Activated naive CD4-positive, alpha-beta T cell treated with Interleukin-2 at 50 U/mL for 16 hours (primary cell): ENCODE measurements at regions not wholly inside any gene's neighbourhood (a gene's known extent, or its start where the extent isn't known, plus 50 kb on each side); places are given as distances from the start of the nearest gene placed in this dataset.

ENCODE experiments used
- DNase-seq: peaks from one replicate; pipeline ENCODE4 v3.0.0-alpha.2; 2020

DNA sequence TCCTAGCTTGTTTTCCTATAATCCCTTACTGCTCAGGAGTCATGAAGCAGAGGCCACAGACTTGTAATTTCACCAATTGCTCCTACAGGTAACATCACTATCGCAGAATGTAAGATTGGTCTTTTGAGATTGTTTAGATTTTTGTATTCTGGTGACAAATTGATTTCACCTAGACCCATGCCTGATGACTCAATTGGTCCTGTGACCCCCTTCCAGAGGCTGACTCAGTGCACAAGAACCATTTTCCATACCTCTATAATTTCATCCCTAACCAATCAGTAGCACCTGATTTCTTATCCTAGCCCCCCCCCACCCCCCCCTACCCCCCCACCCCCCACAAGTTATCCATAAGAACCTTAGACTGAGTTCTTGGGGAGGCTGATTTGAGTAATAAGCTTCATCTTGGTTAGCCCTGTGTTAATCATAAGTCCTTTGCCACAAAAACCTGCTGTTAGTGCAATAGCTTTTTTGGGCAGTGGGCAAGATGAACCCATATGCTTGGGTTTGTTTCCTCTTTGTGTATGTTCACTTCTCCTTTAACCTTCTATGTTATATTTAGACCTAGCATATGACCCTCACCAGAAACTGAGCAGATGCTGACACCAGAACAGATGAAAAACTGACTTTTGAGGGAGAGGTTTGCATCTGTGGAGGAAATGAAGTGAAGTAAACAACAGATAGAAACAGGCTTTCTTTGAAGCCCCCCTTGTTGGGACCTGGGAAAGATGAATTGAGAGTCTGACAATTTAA, 187.1 kb downstream of the KIF20B start:
- no peak for DNase-seq

DNA sequence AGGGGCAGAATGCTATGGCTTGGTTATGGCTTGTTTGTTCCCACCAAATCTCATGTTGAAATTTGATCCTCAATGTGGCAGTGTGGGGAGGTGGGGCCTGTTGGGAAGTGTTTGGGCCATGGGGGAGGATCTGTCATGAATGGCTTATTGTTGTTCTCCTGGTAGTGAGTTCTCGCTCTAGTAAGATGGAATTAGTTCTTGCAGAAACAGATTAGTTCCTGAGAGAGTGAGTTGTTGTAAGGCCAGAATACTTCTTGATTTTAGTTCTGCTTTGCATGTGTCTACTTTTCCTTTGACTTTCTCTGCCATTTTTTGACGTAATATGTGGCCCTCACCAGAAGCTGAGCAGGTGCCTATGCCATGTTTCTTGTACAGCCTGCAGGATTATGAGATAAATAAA, 188.2 kb downstream of the KIF20B start:
- DNase-seq = no peak

- no peak for DNase-seq
Measured at GRCh38 chr10:89891006-89891535, 189.7 kb downstream of the KIF20B start.

DNA sequence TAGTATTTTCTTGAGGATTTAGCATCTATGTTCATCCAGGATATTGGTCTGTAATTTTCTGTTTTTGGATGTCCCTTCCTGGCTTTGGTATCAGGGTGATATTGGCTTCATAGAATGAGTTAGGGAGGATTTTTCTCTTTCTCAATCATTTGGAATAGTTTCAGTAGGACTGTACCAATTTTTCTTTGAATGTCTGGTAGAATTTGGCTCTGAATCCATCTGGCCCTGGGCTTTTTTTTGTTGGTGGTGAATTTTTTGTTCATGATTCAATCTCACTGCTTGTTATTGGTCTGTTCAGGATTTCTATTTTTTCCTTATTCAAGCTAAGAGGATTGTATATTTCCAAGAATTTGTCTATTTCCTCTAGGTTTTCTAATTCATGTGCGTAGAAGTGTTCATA, 192.7 kb downstream of the KIF20B start:
- no peak for DNase-seq

GRCh38 chr10:89900554-89900953, 199.2 kb downstream of the KIF20B start:
- no peak for DNase-seq

DNA sequence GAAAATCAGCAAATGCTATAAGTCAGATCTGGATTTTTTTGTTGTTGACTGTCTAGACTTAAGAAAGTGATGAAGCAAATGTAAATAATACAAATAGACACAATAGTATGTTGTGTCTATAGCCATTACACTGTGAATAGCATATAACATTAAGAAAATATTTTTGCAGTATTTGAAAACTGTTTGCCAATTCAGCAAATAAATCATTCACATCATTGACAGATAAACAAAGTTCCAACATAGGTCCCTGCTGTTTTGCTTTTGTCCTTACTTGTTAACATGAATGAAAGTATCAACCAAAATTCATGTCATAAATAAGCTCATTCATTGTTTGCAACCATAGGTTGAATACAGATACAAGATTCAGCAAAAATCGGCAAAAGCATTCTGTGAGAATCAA, 200.5 kb downstream of the KIF20B start:
- DNase-seq = no peak

DNA sequence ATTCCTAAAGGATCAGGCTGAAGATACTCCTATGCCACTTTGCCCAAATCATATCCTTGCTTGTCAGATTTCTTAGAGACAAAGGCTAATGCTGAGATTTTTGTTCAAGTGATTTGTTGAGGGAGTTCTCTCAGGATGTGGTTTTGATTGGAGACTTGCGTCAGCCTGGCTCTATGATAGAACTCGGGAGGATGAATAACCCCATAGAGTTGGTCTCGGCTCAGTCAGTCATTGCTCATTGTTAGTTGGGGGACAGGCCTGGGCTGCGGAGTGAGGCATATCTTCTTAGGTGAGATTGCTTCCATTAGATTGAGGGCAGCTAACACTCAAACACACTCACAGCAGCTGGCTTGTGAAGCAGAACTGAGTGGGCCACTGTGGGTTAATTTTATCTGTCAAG, 203.4 kb downstream of the KIF20B start:
- DNase-seq = no peak

- DNase-seq = no peak
Measured at GRCh38 chr10:89909752-89910151, 208.4 kb downstream of the KIF20B start.

DNA sequence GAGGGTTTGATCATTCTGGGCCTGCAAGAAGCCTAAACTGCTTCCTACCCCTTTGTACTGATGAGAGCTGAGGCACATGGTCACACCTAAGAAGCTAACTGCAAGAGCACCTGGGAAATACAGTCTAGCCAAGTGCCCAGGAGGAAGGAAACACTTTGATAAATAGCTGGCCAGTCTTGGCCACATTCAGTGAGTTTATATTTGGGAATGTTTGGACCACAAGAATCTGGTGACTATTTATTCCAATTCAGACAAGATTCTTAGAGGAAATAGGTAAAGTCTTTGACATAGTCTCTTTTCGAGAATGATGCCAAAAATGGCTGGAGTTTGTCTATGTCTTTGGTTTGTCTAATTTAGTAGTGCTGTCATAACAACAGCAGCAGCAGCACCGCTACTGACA, 213.6 kb downstream of the KIF20B start:
- DNase-seq = no peak

GRCh38 chr10:89915968-89916367, 214.6 kb downstream of the KIF20B start:
- DNase-seq = no peak

DNA sequence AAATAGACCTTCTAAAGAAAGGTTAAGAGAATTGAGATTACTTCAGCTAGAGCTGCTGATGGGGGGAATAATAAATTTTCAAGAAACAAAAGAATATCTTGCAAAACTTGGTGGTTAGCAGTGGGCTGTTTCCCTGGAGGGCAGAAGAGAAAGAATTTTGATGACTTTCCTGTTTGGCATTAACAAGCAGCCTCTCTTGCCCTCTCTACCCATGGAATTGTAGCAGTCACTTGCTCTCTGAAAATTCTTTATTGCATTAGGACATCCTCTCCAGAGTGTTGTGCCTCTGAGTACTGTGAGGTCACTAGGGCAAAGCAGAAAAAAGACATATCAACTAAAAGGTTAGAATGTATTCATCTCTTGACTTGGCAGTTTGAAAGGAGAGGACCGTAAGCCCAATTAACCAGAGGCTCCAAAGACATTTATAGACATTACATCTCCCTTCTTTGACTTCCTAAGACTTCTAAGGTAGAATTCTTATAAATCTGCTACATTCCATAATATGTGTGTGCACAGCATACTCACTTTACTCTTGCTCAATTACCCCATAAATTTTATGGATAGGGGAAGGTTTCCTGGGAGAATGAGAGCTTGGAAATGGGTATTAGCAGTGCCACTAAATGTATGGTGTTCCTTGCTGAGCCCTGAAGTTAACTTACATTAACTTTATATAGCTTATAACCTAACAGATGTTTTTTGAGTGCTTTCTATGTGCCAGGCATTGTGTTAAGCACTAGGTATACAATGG, 215.3 kb downstream of the KIF20B start:
- no peak for DNase-seq

GRCh38 chr10:89921403-89921802, 220.0 kb downstream of the KIF20B start:
- no peak for DNase-seq

DNA sequence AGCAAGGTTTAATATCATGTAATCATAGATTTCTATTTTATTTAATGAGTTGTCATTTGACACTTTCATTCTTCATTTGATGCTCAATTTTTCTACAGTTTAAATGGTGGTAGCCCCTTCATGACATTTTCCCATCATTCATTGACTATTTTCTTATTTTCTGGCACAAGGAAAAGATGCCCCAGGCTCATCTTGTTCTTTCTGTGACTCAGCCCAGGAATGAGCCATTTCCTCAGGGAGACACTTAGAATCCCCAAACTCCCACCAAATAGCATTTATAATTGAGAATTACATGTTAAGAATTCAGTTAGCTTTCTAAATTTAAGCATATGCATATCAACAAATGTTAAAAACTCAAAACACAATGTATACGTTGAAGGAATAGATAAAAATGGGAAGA, 222.3 kb downstream of the KIF20B start:
- DNase-seq = no peak

GRCh38 chr10:89924261-89924660, 222.9 kb downstream of the KIF20B start:
- DNase-seq = no peak

DNA sequence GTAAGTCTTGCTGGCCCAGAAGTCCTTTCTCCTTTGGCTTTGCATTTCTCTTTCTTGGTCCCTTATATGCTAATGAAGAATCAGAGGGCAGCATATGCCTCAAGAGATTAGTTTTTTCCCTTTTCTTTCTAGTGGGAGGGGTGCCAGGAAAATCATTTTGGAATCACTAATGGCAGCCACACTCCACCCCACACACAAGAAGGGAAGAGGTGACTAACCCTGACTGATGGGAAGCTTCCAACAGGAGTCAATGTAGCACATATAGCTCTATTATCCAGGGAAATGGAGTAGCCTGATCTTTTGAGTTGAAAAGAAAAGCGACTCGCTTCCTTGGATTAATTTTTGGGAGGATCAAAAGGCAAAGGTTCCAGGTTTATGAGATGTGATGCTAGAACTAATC, 225.3 kb downstream of the KIF20B start:
- DNase-seq = no peak

DNA sequence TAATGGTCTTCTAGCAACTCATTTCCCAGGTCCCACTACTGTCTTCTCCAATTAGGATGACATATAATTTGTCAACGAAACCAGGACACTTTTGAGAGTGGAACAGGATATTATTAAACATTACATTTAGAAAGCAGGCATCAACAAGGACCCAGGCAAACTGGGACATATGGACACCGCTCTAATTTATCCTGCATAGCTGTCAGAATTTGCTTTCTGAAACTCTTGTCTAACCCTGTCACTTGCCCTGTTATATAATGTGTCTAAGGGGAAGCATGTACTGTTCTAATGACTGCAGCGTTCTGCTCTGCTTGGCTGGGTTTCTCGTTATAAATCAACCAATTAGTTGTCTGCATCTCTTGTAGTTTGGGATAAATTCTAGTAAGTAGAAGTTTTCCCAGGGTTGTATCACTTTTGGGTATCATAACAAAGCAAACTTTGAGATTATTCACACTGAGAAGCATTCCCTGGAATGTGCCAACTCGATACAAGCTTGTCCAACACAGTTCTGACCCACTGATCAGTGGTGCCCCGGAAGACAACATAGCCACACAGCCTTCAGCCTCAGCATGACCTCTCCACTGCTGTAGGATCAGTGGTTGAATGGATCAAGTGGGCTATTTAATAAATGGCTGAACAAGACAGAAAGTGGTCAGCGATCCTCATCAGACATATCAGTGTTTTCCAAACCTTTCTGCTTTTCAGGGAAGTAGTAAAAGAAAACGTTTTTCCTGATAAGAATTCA, 228.1 kb downstream of the KIF20B start:
- no peak for DNase-seq

GRCh38 chr10:89937494-89937893, 236.1 kb downstream of the KIF20B start:
- DNase-seq = no peak

DNA sequence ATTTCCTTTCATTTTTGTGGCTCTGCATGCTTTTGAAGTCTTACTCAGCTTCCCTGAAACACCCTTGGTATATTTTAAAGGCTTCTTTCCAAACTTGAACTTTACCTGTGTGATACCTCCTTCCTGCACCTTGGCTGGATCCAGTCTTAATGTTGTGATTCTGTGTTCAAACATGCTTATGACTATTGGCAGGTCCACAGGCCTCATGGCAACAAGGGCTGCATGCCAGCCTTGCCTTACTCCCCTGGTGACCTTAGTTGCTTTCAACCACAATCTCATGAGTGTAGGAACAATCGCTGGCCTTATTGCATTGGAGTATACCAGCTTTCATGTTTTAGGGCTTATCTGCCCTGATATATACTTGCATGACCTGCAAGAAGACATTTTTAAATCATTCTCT, 238.7 kb downstream of the KIF20B start:
- DNase-seq = no peak

- DNase-seq = no peak
Measured at GRCh38 chr10:89942217-89942616, 240.8 kb downstream of the KIF20B start.

GRCh38 chr10:89944138-89944537, 242.7 kb downstream of the KIF20B start:
- no peak for DNase-seq

GRCh38 chr10:89946106-89946505, 244.7 kb downstream of the KIF20B start:
- DNase-seq = no peak

GRCh38 chr10:89949496-89949895, 248.1 kb downstream of the KIF20B start:
- DNase-seq = no peak

DNA sequence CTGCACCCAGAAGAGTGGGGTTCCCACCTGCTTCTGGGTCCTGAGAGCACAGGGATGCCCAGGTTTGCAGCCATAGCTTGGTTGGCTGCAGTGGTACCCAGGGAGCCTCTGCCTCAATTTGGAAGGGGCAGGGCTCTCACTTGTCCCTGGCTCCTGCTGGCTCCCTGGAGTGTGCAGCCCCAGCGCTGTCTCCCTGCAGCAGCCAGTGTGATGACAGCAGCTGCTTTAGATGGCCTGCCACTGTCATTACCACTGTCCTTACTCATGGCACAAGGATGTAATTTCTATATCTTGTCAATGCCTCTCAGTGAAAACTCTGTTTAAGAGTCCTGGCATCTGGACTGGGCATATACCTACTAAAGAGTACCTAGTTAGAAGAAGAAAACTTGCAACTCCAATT, 250.9 kb downstream of the KIF20B start:
- no peak for DNase-seq

DNA sequence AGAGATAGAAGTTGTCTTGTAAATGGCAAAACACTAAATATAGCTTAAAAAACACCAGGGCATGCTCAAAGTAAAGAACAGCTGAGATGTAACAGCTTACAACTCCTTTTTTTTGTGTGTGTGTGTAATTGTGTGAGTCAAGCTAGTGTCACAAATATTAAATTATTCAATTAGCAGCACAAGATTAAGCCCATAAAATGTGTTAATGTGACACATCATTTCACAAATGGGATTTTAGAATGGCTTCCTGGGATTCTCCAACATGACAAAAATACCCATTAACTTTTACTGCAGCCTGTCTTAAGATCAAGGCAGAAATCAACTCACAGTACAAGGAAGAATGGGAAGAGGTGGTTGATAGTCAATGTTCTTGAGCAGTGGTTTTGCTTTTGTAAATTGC, 251.4 kb downstream of the KIF20B start:
- DNase-seq = no peak
